ENCODE measurements at regions not wholly inside any gene's neighbourhood (a gene's known extent, or its start where the extent isn't known, plus 50 kb on each side); places are given as distances from the start of the nearest gene placed in this dataset.

DNA sequence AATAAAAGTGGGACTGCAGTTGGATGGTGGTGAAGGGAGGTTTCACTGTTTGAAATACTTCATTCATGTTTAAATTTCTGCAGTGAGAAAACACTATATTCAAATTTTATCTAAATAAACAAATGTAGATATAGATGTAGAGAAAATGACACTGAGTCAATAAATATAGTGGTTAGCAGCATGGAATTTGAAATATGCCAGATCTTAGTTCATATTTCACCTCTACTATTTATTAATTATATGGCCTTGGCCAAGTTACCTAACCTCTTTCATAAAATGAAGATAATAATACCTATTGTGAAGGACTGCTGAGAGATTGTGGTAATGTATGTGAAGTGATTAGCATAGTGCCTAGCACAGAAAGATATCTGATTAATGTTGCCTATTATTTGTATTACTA, 70.5 kb downstream of the AGTR2 start:
- H3K36me3 ChIP-seq (ENCODE audit: insufficient read depth, low read length), result no peaks in the 10 kb centered on the region
- no peak for DNase-seq (ENCODE audit: low read depth, low spot score)
- no peak overlapping the region for H3K27ac ChIP-seq
- no peaks in the 10 kb centered on the region for H3K9me3 ChIP-seq (ENCODE audit: low read depth, low read length)
- no peak overlapping the region for H3K9ac ChIP-seq (ENCODE audit: insufficient read length)
- no peak for TF ChIP-seq FOXP2 (optimal IDR thresholded peaks at IDR 0.05; ENCODE audit: control extremely low read depth, extremely low read length, insufficient read depth)
- no peak for TF ChIP-seq EZH2 (IDR thresholded peaks at IDR 0.05)
- no peak for TF ChIP-seq POLR2AphosphoS5 (IDR thresholded peaks at IDR 0.05; ENCODE audit: borderline replicate concordance, low read depth, low read length)
- no peak overlapping the region for H3K4me3 ChIP-seq

DNA sequence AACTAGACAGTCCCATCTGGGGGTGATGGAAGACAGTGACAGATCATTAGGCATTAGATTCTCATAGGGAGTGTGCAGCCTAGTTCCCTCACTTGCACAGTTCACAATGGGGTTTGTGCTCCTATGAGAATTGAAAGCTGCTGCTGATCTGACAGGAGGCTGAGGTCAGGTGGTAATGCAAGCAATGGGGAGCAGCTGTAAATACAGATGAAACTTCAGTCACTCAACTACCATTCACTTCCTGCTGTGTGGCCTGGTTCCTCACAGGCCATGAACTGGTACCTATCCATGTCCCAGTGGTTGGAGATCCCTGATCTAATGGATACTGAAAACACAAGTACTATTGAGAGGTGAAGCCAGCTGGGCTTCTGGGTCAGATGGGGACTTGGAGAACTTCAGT, 72.5 kb downstream of the AGTR2 start:
- H3K4me3 ChIP-seq, result no peak overlapping the region
- no peak for DNase-seq (ENCODE audit: low read depth, low spot score)
- TF ChIP-seq FOXP2 (optimal IDR thresholded peaks at IDR 0.05; ENCODE audit: control extremely low read depth, extremely low read length, insufficient read depth), result no peak
- TF ChIP-seq EZH2 (IDR thresholded peaks at IDR 0.05), result no peak
- no peak for TF ChIP-seq POLR2AphosphoS5 (IDR thresholded peaks at IDR 0.05; ENCODE audit: borderline replicate concordance, low read depth, low read length)
- H3K9ac ChIP-seq (ENCODE audit: insufficient read length), result no peak overlapping the region
- H3K27ac ChIP-seq, result no peak overlapping the region
- no peaks in the 10 kb centered on the region for H3K9me3 ChIP-seq (ENCODE audit: low read depth, low read length)
- H3K36me3 ChIP-seq (ENCODE audit: insufficient read depth, low read length), result no peaks in the 10 kb centered on the region

DNA sequence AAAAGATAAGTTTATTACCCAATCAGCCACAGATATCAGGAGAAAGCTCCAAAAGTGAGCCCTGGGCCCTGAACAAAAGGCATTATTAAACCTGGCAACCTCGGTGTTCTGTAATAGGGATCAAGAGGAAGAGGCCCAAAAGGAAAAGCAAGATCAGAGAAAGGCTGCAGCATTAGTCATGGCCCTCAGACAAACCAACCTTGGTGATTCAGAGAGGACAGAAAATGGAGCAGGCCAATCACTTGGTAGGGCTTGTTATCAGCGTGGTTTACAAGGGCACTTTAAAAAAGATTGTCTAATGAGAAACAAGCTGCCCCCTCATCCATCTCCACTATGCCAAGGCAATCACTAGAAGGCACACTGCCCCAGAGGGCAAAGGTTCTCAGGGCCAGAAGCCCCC, 75.7 kb downstream of the AGTR2 start:
- Histone ChIP-seq H3K9ac (ENCODE audit: insufficient read length) (no peak overlapping the region), H3K9me3 (ENCODE audit: low read depth, low read length) (no peaks in the 10 kb centered on the region), H3K36me3 (ENCODE audit: insufficient read depth, low read length) (no peaks in the 10 kb centered on the region), H3K27ac (no peak overlapping the region), H3K4me3 (no peak overlapping the region)
- DNase-seq (ENCODE audit: low read depth, low spot score), result no peak
- no peak for TF ChIP-seq POLR2AphosphoS5 (IDR thresholded peaks at IDR 0.05; ENCODE audit: borderline replicate concordance, low read depth, low read length)
- TF ChIP-seq EZH2 (IDR thresholded peaks at IDR 0.05), result no peak
- no peak for TF ChIP-seq FOXP2 (optimal IDR thresholded peaks at IDR 0.05; ENCODE audit: control extremely low read depth, extremely low read length, insufficient read depth)

DNA sequence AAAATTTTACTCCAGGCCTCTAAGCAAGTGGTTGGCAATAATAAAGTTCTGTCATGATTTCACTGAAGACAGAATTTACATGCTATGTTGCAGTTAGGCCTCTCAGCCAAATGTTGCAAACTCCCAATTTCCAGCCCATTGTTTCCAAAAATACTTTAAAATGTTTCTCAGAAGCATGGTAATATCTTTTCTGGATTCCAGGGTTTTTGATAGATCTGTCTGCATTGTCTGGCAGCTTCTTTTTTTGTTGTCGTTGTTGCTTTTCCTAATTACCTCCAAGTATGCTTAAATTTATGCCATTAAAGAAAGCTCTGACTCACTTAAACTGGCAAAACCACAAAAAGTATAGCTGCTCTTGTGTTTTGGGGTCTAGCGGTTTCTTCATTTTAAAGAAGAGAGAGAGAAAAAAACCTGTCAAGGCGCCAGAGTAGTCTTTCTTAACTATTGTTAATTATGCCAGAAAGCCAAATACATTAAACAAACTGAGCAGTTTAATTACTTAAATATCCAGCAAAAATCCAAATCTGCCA, 97.0 kb downstream of the AGTR2 start:
- Histone ChIP-seq H3K27ac (no peak overlapping the region), H3K9me3 (ENCODE audit: low read depth, low read length) (no peaks in the 10 kb centered on the region), H3K9ac (ENCODE audit: insufficient read length) (no peak overlapping the region), H3K4me3 (no peak overlapping the region), H3K36me3 (ENCODE audit: insufficient read depth, low read length) (no peaks in the 10 kb centered on the region)
- DNase-seq (ENCODE audit: low read depth, low spot score), result no peak
- TF ChIP-seq EZH2 (IDR thresholded peaks at IDR 0.05) (no peak), POLR2AphosphoS5 (IDR thresholded peaks at IDR 0.05; ENCODE audit: borderline replicate concordance, low read depth, low read length) (no peak), FOXP2 (optimal IDR thresholded peaks at IDR 0.05; ENCODE audit: control extremely low read depth, extremely low read length, insufficient read depth) (no peak)

DNA sequence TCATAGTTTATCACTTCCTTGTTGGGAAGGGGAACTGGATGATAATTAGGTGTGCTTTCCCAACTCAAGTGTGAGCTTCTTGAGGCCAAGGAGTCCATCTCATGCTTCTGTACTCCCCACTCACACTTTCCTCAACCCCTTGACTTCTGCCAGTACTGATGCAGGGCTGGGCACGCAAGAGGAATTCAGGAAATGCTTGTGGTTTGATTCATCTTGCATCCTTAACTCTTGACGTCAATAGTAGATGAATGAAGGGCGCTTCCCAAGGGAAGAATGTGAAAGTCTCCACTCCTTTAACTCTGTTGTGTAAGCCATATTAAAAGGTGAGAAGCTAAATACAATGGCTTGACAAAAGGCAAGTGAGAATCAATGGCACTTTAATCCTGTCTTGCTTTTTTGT, 101.8 kb downstream of the AGTR2 start:
- H3K36me3 ChIP-seq (ENCODE audit: insufficient read depth, low read length), result no peaks in the 10 kb centered on the region
- TF ChIP-seq POLR2AphosphoS5 (IDR thresholded peaks at IDR 0.05; ENCODE audit: borderline replicate concordance, low read depth, low read length) (no peak), EZH2 (IDR thresholded peaks at IDR 0.05) (no peak), FOXP2 (optimal IDR thresholded peaks at IDR 0.05; ENCODE audit: control extremely low read depth, extremely low read length, insufficient read depth) (no peak)
- H3K9me3 ChIP-seq (ENCODE audit: low read depth, low read length), result no peaks in the 10 kb centered on the region
- no peak overlapping the region for H3K9ac ChIP-seq (ENCODE audit: insufficient read length)
- peak; percentile 47 for DNase-seq (ENCODE audit: low read depth, low spot score)
- H3K4me3 ChIP-seq, result no peak overlapping the region
- no peak overlapping the region for H3K27ac ChIP-seq

DNA sequence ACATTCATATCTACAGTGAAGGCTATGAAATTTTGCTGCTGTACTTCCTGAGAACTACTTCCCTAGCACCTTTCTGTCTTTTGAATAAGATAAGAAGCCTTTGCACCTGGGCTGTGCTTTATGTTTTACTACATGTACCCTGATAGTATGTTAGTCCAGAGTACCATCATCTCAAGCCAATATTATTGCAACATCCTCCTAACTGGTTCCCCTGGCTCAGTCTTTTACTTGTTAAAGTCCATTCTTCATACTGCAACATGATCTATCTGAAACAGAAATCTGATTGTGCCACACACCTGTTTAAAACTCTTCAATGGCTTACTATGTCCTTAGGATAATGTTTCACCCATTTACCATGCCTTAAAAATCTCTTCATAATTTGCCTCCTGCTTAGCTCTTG, 102.3 kb downstream of the AGTR2 start:
- Histone ChIP-seq H3K4me3 (no peak overlapping the region), H3K27ac (no peak overlapping the region), H3K9ac (ENCODE audit: insufficient read length) (no peak overlapping the region), H3K36me3 (ENCODE audit: insufficient read depth, low read length) (no peaks in the 10 kb centered on the region), H3K9me3 (ENCODE audit: low read depth, low read length) (no peaks in the 10 kb centered on the region)
- TF ChIP-seq EZH2 (IDR thresholded peaks at IDR 0.05), result no peak
- no peak for TF ChIP-seq POLR2AphosphoS5 (IDR thresholded peaks at IDR 0.05; ENCODE audit: borderline replicate concordance, low read depth, low read length)
- TF ChIP-seq FOXP2 (optimal IDR thresholded peaks at IDR 0.05; ENCODE audit: control extremely low read depth, extremely low read length, insufficient read depth), result no peak
- no peak for DNase-seq (ENCODE audit: low read depth, low spot score)

DNA sequence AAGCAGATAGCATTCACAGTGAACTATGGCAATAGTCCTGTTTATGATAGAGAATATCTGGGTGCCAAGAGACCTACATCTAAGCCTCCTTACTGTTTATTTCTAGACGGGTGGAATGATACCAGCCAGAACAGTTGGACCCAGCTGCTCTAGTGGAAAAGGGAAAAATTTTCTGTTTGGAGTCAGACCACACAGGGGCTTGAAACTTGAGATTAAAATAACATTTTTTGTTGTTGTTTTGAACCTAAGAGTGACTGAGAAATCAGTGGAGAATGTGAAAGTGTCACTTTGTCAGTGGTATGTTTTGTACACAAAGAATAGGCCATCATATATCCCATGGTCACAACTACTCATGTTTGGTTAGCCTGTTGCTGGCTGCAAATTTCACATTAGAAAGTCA, 105.7 kb downstream of the AGTR2 start:
- Histone ChIP-seq H3K9ac (ENCODE audit: insufficient read length) (no peak overlapping the region), H3K27ac (no peak overlapping the region), H3K36me3 (ENCODE audit: insufficient read depth, low read length) (no peaks in the 10 kb centered on the region), H3K4me3 (peak overlapping the region; percentile 26; the same call in 1 of the 2 replicates), H3K9me3 (ENCODE audit: low read depth, low read length) (no peaks in the 10 kb centered on the region)
- TF ChIP-seq EZH2 (IDR thresholded peaks at IDR 0.05) (no peak), POLR2AphosphoS5 (IDR thresholded peaks at IDR 0.05; ENCODE audit: borderline replicate concordance, low read depth, low read length) (no peak), FOXP2 (optimal IDR thresholded peaks at IDR 0.05; ENCODE audit: control extremely low read depth, extremely low read length, insufficient read depth) (no peak)
- no peak for DNase-seq (ENCODE audit: low read depth, low spot score)

DNA sequence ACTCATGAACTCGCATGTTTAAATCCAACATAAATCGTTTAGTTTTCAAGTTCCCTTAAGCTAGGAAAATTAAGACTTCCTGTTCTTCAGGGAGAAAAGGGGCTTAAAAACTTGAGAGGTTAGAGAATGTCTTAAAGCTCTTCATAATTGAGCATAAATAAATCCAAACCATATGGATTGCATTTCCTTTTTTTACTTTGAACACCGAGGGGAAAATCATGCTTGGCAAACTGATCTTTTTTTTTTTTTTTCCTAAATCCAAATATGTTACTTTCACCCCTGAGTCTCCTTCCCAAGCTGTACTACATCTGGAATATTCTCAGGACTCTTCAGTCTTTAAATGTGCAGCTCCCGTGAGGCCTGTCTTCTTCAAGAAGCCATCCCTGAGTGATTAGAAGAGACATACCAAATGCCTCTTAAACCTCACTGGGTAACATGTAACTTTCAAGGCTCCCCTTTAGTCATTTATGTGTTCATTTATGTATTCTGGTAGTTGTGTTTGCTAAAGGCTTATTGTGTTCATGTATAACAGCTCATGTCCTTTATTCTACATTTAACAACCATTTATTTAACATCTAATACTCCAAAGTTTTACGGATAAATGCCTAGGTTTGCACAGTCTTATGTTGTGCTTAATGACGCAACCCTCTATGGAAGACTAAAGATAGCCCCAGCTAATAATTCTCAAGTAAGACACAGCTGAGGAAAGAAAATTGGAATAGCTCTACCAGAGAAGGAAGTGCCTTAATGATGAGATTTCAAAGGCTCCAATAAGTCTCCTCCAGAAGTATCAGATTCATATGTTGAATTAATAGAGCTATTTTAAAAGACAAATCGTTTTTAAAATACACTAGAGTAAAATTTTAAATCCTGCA, 107.0 kb downstream of the AGTR2 start:
- H3K4me3 ChIP-seq, result peak overlapping the region; percentile 57
- H3K9me3 ChIP-seq (ENCODE audit: low read depth, low read length), result no peaks in the 10 kb centered on the region
- no peaks in the 10 kb centered on the region for H3K36me3 ChIP-seq (ENCODE audit: insufficient read depth, low read length)
- TF ChIP-seq EZH2 (IDR thresholded peaks at IDR 0.05), result no peak
- peak; percentile 56; the same call in 1 of the 2 replicates for TF ChIP-seq POLR2AphosphoS5 (IDR thresholded peaks at IDR 0.05; ENCODE audit: borderline replicate concordance, low read depth, low read length)
- no peak overlapping the region for H3K9ac ChIP-seq (ENCODE audit: insufficient read length)
- peak; percentile 73 for DNase-seq (ENCODE audit: low read depth, low spot score)
- peak overlapping the region; percentile 81 for H3K27ac ChIP-seq
